Right lobe of liver (tissue), 4 donors: ENCODE measurements at regions not wholly inside any gene's neighbourhood (a gene's known extent, or its start where the extent isn't known, plus 50 kb on each side); places are given as distances from the start of the nearest gene placed in this dataset.
"Not testable (repeated sequence)": the region's sequence is repeated elsewhere in the genome, so short reads cannot be mapped to it uniquely, and the experiment has no call there.

Experiments used
- CTCF ChIP-seq, 4 donors: fragments of 200-600 bp in 3 of 4; fragments of 450-650 bp in 1 of 4; IDR thresholded peaks; one replicate each; pipeline versions ENCODE4 v1.5.1 to v1.8.0; 2016 to 2022; ENCODE audit warnings: antibody characterized with exemption in 4 of 4, mild to moderate bottlenecking in 2 of 4
- POLR2A ChIP-seq: fragments of 450-650 bp; IDR thresholded peaks from one replicate; pipeline ENCODE4 v1.6.1; 2017; ENCODE audit warnings: antibody characterized with exemption, mild to moderate bottlenecking
- donor health status: DM: no; HTN: no; CAD: no.
- donor health status: DM: no; HTN: no; CAD: no.
- donor health status: DM: no; HTN: yes; CAD: no.

GRCh38 chr1:29797125-29797524 is 560.8 kb downstream of the PTPRU start:
- TF ChIP-seq CTCF (IDR thresholded peaks at IDR 0.05); POLR2A: not testable (repeated sequence)
